ENCODE measurements at regions not wholly inside any gene's neighbourhood (a gene's known extent, or its start where the extent isn't known, plus 50 kb on each side); places are given as distances from the start of the nearest gene placed in this dataset.

GRCh38 chr4:127084666-127085065 lies 548.1 kb upstream of the INTU start:
- Mint-ChIP-seq H3K27ac (no peak overlapping the region), H3K9me3 (peaks cover 35% of the 10 kb centered on the region), H3K27me3 (ENCODE audit: low read depth) (no peaks in the 10 kb centered on the region), H3K36me3 (peaks cover 1% of the 10 kb centered on the region), H3K4me3 (no peak overlapping the region), H3K4me1 (peaks cover 3% of the 10 kb centered on the region)
- no peak for TF ChIP-seq CTCF (IDR thresholded peaks at IDR 0.05; ENCODE audit: unreplicated experiment)
- no peak for DNase-seq (ENCODE audit: low spot score in 2 of 2, unreplicated experiment in 2 of 2)

- Mint-ChIP-seq H3K27ac (no peak overlapping the region), H3K36me3 (no peaks in the 10 kb centered on the region), H3K9me3 (peaks cover 21% of the 10 kb centered on the region), H3K4me3 (no peak overlapping the region), H3K27me3 (ENCODE audit: low read depth) (no peaks in the 10 kb centered on the region), H3K4me1 (no peaks in the 10 kb centered on the region)
- no peak for TF ChIP-seq CTCF (IDR thresholded peaks at IDR 0.05; ENCODE audit: unreplicated experiment)
- DNase-seq (ENCODE audit: low spot score in 2 of 2, unreplicated experiment in 2 of 2), result no peak
Observed at GRCh38 chr4:127097061-127097460, 535.7 kb upstream of the INTU start.

GRCh38 chr4:127102361-127102760 lies 530.4 kb upstream of the INTU start:
- H3K4me1 Mint-ChIP-seq, result peaks cover 16% of the 10 kb centered on the region
- no peaks in the 10 kb centered on the region for H3K36me3 Mint-ChIP-seq
- H3K27ac Mint-ChIP-seq, result no peak overlapping the region
- no peak for DNase-seq (ENCODE audit: low spot score in 2 of 2, unreplicated experiment in 2 of 2)
- H3K9me3 Mint-ChIP-seq, result peaks cover 8% of the 10 kb centered on the region
- no peak overlapping the region for H3K4me3 Mint-ChIP-seq
- TF ChIP-seq CTCF (IDR thresholded peaks at IDR 0.05; ENCODE audit: unreplicated experiment), result no peak
- no peaks in the 10 kb centered on the region for H3K27me3 Mint-ChIP-seq (ENCODE audit: low read depth)

- no peak overlapping the region for H3K4me3 Mint-ChIP-seq
- no peak for DNase-seq (ENCODE audit: low spot score in 2 of 2, unreplicated experiment in 2 of 2)
Observed at GRCh38 chr4:127103681-127104115, 529.1 kb upstream of the INTU start.

GRCh38 chr4:127113844-127114362 lies 518.9 kb upstream of the INTU start:
- Mint-ChIP-seq H3K9me3 (peaks cover 24% of the 10 kb centered on the region), H3K4me3 (no peak overlapping the region), H3K27me3 (ENCODE audit: low read depth) (no peaks in the 10 kb centered on the region), H3K4me1 (peaks cover 1% of the 10 kb centered on the region), H3K27ac (no peak overlapping the region), H3K36me3 (no peaks in the 10 kb centered on the region)
- DNase-seq (ENCODE audit: low spot score in 2 of 2, unreplicated experiment in 2 of 2), result no peak
- no peak for TF ChIP-seq CTCF (IDR thresholded peaks at IDR 0.05; ENCODE audit: unreplicated experiment)

More at GRCh38 chr4:127103681-127104115, 529.1 kb upstream of the INTU start:
- Mint-ChIP-seq H3K27me3 (ENCODE audit: low read depth) (no peaks in the 10 kb centered on the region), H3K9me3 (peaks cover 21% of the 10 kb centered on the region), H3K36me3 (no peaks in the 10 kb centered on the region), H3K4me1 (peaks cover 16% of the 10 kb centered on the region), H3K27ac (peak overlapping the region; percentile 68)
- no peak for TF ChIP-seq CTCF (IDR thresholded peaks at IDR 0.05; ENCODE audit: unreplicated experiment)

GRCh38 chr4:127118681-127119080 lies 514.1 kb upstream of the INTU start:
- no peak overlapping the region for H3K4me3 Mint-ChIP-seq
- peaks cover 6% of the 10 kb centered on the region for H3K9me3 Mint-ChIP-seq
- H3K36me3 Mint-ChIP-seq, result no peaks in the 10 kb centered on the region
- TF ChIP-seq CTCF (IDR thresholded peaks at IDR 0.05; ENCODE audit: unreplicated experiment), result no peak
- no peak overlapping the region for H3K27ac Mint-ChIP-seq
- no peaks in the 10 kb centered on the region for H3K27me3 Mint-ChIP-seq (ENCODE audit: low read depth)
- H3K4me1 Mint-ChIP-seq, result peaks cover 2% of the 10 kb centered on the region
- no peak for DNase-seq (ENCODE audit: low spot score in 2 of 2, unreplicated experiment in 2 of 2)
